GM12878 (cell line): ENCODE measurements at regions not wholly inside any gene's neighbourhood (a gene's known extent, or its start where the extent isn't known, plus 50 kb on each side); places are given as distances from the start of the nearest gene placed in this dataset.

ENCODE experiments used
- ESRRA ChIP-seq: IDR thresholded peaks from 2 replicates; pipeline ENCODE4 v1.6.1; 2012; ENCODE audit warnings: mild to moderate bottlenecking, low read length, improper control_type of control experiment
- RELA ChIP-seq: fragments of 450-650 bp; IDR thresholded peaks from 2 replicates; pipeline ENCODE4 v1.8.0; 2014; ENCODE audit warnings: borderline replicate concordance; ENCODE audit not compliant: partially characterized antibody
- TCF7 ChIP-seq: IDR thresholded peaks from 2 replicates; pipeline ENCODE4 v1.6.1; 2014; ENCODE audit warnings: antibody characterized with exemption, borderline replicate concordance
- TF ChIP-seq, protein P1 (sequence below), 3 experiments: IDR thresholded peaks in 2 of 3; conservative IDR thresholded peaks in 1 of 3; 2 replicates each; pipeline ENCODE4 v1.5.1; 2011; ENCODE audit warnings: low read depth in 3 of 3, low read length in 3 of 3, mild to moderate bottlenecking in 3 of 3, control low read depth in 2 of 3, moderate library complexity in 2 of 3, inconsistent platforms in 1 of 3, mixed read lengths in 1 of 3; ENCODE audit not compliant: control insufficient read depth in 2 of 3, insufficient read depth in 1 of 3; ENCODE audit errors: extremely low read depth in 1 of 3
- TF ChIP-seq, protein P2 (sequence below): IDR thresholded peaks from 2 replicates; pipeline ENCODE4 v1.6.1; 2012; ENCODE audit warnings: improper control_type of control experiment, low read depth, low read length; ENCODE audit not compliant: insufficient replicate concordance

GRCh38 chr7:34406848-34407530 lies 251.0 kb upstream of the NPSR1 start (continued):
- TF ChIP-seq, protein P1, sequence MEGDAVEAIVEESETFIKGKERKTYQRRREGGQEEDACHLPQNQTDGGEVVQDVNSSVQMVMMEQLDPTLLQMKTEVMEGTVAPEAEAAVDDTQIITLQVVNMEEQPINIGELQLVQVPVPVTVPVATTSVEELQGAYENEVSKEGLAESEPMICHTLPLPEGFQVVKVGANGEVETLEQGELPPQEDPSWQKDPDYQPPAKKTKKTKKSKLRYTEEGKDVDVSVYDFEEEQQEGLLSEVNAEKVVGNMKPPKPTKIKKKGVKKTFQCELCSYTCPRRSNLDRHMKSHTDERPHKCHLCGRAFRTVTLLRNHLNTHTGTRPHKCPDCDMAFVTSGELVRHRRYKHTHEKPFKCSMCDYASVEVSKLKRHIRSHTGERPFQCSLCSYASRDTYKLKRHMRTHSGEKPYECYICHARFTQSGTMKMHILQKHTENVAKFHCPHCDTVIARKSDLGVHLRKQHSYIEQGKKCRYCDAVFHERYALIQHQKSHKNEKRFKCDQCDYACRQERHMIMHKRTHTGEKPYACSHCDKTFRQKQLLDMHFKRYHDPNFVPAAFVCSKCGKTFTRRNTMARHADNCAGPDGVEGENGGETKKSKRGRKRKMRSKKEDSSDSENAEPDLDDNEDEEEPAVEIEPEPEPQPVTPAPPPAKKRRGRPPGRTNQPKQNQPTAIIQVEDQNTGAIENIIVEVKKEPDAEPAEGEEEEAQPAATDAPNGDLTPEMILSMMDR (IDR thresholded peaks at IDR 0.05 in 2 of 3, conservative IDR thresholded peaks at IDR 0.05 in 1 of 3; ENCODE audit: control insufficient read depth in 2 of 3, extremely low read depth in 1 of 3, insufficient read depth in 1 of 3, low read depth in 3 of 3, low read length in 3 of 3) = no peak
- TF ChIP-seq RELA = no peak
- TF ChIP-seq, protein P2, sequence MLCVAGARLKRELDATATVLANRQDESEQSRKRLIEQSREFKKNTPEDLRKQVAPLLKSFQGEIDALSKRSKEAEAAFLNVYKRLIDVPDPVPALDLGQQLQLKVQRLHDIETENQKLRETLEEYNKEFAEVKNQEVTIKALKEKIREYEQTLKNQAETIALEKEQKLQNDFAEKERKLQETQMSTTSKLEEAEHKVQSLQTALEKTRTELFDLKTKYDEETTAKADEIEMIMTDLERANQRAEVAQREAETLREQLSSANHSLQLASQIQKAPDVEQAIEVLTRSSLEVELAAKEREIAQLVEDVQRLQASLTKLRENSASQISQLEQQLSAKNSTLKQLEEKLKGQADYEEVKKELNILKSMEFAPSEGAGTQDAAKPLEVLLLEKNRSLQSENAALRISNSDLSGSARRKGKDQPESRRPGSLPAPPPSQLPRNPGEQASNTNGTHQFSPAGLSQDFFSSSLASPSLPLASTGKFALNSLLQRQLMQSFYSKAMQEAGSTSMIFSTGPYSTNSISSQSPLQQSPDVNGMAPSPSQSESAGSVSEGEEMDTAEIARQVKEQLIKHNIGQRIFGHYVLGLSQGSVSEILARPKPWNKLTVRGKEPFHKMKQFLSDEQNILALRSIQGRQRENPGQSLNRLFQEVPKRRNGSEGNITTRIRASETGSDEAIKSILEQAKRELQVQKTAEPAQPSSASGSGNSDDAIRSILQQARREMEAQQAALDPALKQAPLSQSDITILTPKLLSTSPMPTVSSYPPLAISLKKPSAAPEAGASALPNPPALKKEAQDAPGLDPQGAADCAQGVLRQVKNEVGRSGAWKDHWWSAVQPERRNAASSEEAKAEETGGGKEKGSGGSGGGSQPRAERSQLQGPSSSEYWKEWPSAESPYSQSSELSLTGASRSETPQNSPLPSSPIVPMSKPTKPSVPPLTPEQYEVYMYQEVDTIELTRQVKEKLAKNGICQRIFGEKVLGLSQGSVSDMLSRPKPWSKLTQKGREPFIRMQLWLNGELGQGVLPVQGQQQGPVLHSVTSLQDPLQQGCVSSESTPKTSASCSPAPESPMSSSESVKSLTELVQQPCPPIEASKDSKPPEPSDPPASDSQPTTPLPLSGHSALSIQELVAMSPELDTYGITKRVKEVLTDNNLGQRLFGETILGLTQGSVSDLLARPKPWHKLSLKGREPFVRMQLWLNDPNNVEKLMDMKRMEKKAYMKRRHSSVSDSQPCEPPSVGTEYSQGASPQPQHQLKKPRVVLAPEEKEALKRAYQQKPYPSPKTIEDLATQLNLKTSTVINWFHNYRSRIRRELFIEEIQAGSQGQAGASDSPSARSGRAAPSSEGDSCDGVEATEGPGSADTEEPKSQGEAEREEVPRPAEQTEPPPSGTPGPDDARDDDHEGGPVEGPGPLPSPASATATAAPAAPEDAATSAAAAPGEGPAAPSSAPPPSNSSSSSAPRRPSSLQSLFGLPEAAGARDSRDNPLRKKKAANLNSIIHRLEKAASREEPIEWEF = no peak
- TF ChIP-seq ESRRA = no peak
- no peak for TF ChIP-seq TCF7
- TF ChIP-seq, all 136 proteins: peak for 0
